NCI-H2029 (cell line): ENCODE measurements at regions not wholly inside any gene's neighbourhood (a gene's known extent, or its start where the extent isn't known, plus 50 kb on each side); places are given as distances from the start of the nearest gene placed in this dataset.

Experiments
- DNase-seq: peaks from one replicate; lab custom pipeline; 2025; lab: John Stamatoyannopoulos, UW

- no peak for DNase-seq
Measured at GRCh38 chr18:77573571-77573970, 323.9 kb downstream of the GALR1 start.

- no peak for DNase-seq
Measured at GRCh38 chr18:77590943-77591515, 341.4 kb downstream of the GALR1 start.

GRCh38 chr18:77597726-77598125 lies 348.1 kb downstream of the GALR1 start:
- DNase-seq: no peak

GRCh38 chr18:77600674-77601073 lies 351.0 kb downstream of the GALR1 start:
- no peak for DNase-seq

- no peak for DNase-seq
Measured at GRCh38 chr18:77601567-77601966, 351.9 kb downstream of the GALR1 start.

GRCh38 chr18:77607087-77607486 lies 357.4 kb downstream of the GALR1 start:
- no peak for DNase-seq

- no peak for DNase-seq
Measured at GRCh38 chr18:77608807-77609206, 359.2 kb downstream of the GALR1 start.

- DNase-seq: no peak
Measured at GRCh38 chr18:77617694-77618093, 368.0 kb downstream of the GALR1 start.

- no peak for DNase-seq
Measured at GRCh38 chr18:77619525-77619924, 369.9 kb downstream of the GALR1 start.

GRCh38 chr18:77622009-77622692 lies 372.5 kb downstream of the GALR1 start:
- DNase-seq: peak; percentile 2

GRCh38 chr18:77632758-77633157 lies 383.1 kb downstream of the GALR1 start:
- DNase-seq: no peak

- no peak for DNase-seq
Measured at GRCh38 chr18:77634494-77634893, 384.8 kb downstream of the GALR1 start.

- DNase-seq: no peak
Measured at GRCh38 chr18:77635451-77635850, 385.8 kb downstream of the GALR1 start.

GRCh38 chr18:77635858-77636257 lies 386.2 kb downstream of the GALR1 start:
- DNase-seq: no peak

- DNase-seq: no peak
Measured at GRCh38 chr18:77645170-77645872, 395.7 kb downstream of the GALR1 start.

- DNase-seq: no peak
Measured at GRCh38 chr18:77647472-77647871, 397.8 kb downstream of the GALR1 start.

GRCh38 chr18:77648411-77648810 lies 398.8 kb downstream of the GALR1 start:
- DNase-seq: no peak

GRCh38 chr18:77650799-77651385 lies 401.2 kb downstream of the GALR1 start:
- peak; percentile 19 for DNase-seq

GRCh38 chr18:77651441-77651840 lies 401.8 kb downstream of the GALR1 start:
- DNase-seq: no peak

GRCh38 chr18:77653792-77654191 lies 404.1 kb downstream of the GALR1 start:
- DNase-seq: no peak

- DNase-seq: no peak
Measured at GRCh38 chr18:77654302-77654701, 404.7 kb downstream of the GALR1 start.

- no peak for DNase-seq
Measured at GRCh38 chr18:77657651-77658298, 408.1 kb downstream of the GALR1 start.

- DNase-seq: no peak
Measured at GRCh38 chr18:77658299-77658662, 408.6 kb downstream of the GALR1 start.
